C4-2B (cell line): ENCODE measurements at regions not wholly inside any gene's neighbourhood (a gene's known extent, or its start where the extent isn't known, plus 50 kb on each side); places are given as distances from the start of the nearest gene placed in this dataset.

Experiments
- ZFX ChIP-seq: fragments of 450-650 bp; IDR thresholded peaks from 2 replicates; pipeline ENCODE4 v1.6.1; 2017
- TF ChIP-seq, protein P1 (sequence below): fragments of 450-650 bp; conservative IDR thresholded peaks from 2 replicates; pipeline ENCODE4 v1.5.1; 2017; ENCODE audit warnings: mild to moderate bottlenecking

DNA sequence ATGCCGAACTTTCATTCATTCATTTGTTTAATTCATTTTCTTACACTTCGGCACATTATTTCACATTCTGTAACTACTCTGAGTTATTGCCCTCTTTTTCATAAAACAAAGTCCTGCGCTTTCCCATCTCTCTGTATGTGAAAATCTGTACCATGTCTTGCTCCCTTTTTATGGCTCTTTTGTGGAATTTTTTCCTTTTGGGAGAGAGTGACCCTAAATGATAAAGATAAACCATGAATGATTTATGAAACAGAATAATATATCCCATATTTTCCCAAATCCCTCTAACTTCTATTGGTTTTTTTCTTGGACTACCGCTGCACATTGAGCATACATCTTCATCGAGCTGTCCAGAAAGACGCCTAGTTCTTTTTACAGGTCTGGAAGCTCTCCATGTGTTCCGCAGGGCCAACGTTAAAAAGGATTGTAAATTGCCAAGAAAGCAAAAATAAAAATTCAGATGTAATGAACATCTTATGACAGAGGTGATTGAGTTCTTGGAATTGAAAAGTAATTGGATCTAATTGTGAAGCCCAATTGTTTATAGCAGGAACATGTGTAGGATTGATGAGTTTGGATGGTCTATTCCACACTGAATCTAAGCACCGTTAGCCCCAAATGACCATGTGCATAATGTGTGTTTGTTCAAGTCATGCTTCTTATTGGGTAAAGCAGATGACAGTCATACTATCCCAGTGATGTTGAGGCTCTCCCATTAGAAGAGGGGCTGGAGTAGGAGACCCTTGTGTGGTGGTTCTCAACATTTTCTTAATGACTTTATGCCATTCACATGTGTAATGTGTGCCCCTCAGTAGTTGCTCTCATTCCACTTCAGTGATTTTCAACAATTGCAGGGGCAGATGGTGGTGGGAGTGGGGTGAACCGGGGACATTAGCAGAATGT lies 378.9 kb downstream of the DLEU7 start:
- TF ChIP-seq, protein P1, sequence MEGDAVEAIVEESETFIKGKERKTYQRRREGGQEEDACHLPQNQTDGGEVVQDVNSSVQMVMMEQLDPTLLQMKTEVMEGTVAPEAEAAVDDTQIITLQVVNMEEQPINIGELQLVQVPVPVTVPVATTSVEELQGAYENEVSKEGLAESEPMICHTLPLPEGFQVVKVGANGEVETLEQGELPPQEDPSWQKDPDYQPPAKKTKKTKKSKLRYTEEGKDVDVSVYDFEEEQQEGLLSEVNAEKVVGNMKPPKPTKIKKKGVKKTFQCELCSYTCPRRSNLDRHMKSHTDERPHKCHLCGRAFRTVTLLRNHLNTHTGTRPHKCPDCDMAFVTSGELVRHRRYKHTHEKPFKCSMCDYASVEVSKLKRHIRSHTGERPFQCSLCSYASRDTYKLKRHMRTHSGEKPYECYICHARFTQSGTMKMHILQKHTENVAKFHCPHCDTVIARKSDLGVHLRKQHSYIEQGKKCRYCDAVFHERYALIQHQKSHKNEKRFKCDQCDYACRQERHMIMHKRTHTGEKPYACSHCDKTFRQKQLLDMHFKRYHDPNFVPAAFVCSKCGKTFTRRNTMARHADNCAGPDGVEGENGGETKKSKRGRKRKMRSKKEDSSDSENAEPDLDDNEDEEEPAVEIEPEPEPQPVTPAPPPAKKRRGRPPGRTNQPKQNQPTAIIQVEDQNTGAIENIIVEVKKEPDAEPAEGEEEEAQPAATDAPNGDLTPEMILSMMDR: no peak
- no peak for TF ChIP-seq ZFX
